H1 (cell line): ENCODE measurements at regions not wholly inside any gene's neighbourhood (a gene's known extent, or its start where the extent isn't known, plus 50 kb on each side); places are given as distances from the start of the nearest gene placed in this dataset.

Experiments used
- CTCF ChIA-PET: fragments of 300-600 bp; sonication (Branson Sonifier 250); formaldehyde crosslinking; loops from one replicate; lab custom pipeline; 2021; ENCODE audit not compliant: partially characterized antibody; lab: Charles Lee
- POLR2A ChIA-PET: fragments of 300-600 bp; sonication (Branson Sonifier 250); formaldehyde crosslinking; loops from one replicate; lab custom pipeline; 2021; ENCODE audit warnings: inconsistent platforms; ENCODE audit not compliant: partially characterized antibody; lab: Charles Lee
- DNase-seq, 2 experiments: peaks; one replicate each; pipeline versions ENCODE4 v3.0.0 to v3.0.0-alpha.2; 2010 to 2022; ENCODE audit warnings: low spot score in 2 of 2, low read depth in 1 of 2, mixed read lengths in 1 of 2
- FAIRE-seq: peaks from 2 replicates; lab custom pipeline; 2011; peaks lifted over from hg19 to GRCh38; lab: Jason Lieb, UNC
- H2AFZ ChIP-seq: 2 replicates; pipeline ENCODE4 v1.8.1; 2012; ENCODE audit warnings: low read length, inconsistent platforms
- H2AK5ac ChIP-seq: 2 replicates; pipeline ENCODE4 v1.6.1; 2013; ENCODE audit warnings: low read depth, low read length
- H2BK120ac ChIP-seq: replicated peaks from 2 replicates; pipeline ENCODE3; 2013; ENCODE audit warnings: low read depth, low read length, inconsistent platforms
- H2BK12ac ChIP-seq: 2 replicates; pipeline ENCODE4 v1.6.1; 2013; ENCODE audit warnings: low read depth, low read length
- H2BK15ac ChIP-seq: 2 replicates; pipeline ENCODE4 v1.6.1; 2013; ENCODE audit warnings: low read length
- H2BK20ac ChIP-seq: 2 replicates; pipeline ENCODE4 v1.6.1; 2013; ENCODE audit warnings: low read length
- H2BK5ac ChIP-seq: 2 replicates; pipeline ENCODE4 v1.6.1; 2013; ENCODE audit warnings: low read depth, low read length
- H3K14ac ChIP-seq: 2 replicates; pipeline ENCODE4 v1.6.1; 2013; ENCODE audit warnings: inconsistent platforms; ENCODE audit not compliant: insufficient read length
- H3K18ac ChIP-seq: 2 replicates; pipeline ENCODE4 v1.6.1; 2013; ENCODE audit warnings: low read length; ENCODE audit errors: extremely low read depth
- H3K23ac ChIP-seq: 2 replicates; pipeline ENCODE4 v1.6.1; 2013; ENCODE audit warnings: inconsistent platforms; ENCODE audit not compliant: insufficient read length
- H3K23me2 ChIP-seq: 2 replicates; pipeline ENCODE4 v1.6.1; 2013; ENCODE audit warnings: low read depth, low read length
- H3K27ac ChIP-seq: 2 replicates; pipeline ENCODE4 v1.6.1; 2011; ENCODE audit warnings: low read depth, low read length, inconsistent platforms
- H3K27me3 ChIP-seq, 4 experiments: replicated peaks in 1 of 4; 1 replicate in 1 of 4; 2 replicates in 3 of 4; pipeline versions ENCODE4 v1.6.1 to v1.8.1; 2011 to 2013; ENCODE audit warnings: low read length in 3 of 4, mild to moderate bottlenecking in 3 of 4, inconsistent platforms in 2 of 4, mixed read lengths in 2 of 4, moderate library complexity in 1 of 4; ENCODE audit not compliant: control insufficient read depth in 3 of 4, insufficient read depth in 3 of 4; ENCODE audit errors: extremely low read depth in 1 of 4
- H3K36me3 ChIP-seq, 4 experiments: 2 replicates each; pipeline versions ENCODE4 v1.6.1 to v1.8.1; 2011 to 2013; ENCODE audit warnings: mild to moderate bottlenecking in 4 of 4, low read length in 3 of 4, moderate library complexity in 2 of 4, control low read depth in 1 of 4, inconsistent platforms in 1 of 4; ENCODE audit not compliant: insufficient read depth in 4 of 4, control insufficient read depth in 2 of 4
- H3K4ac ChIP-seq: replicated peaks from 2 replicates; pipeline ENCODE3; 2013; ENCODE audit warnings: low read length, low read depth, mixed read lengths, inconsistent platforms; ENCODE audit not compliant: insufficient read length
- H3K4me1 ChIP-seq, 4 experiments: replicated peaks in 1 of 4; 1 replicate in 1 of 4; 2 replicates in 3 of 4; pipeline versions ENCODE4 v1.6.1 to v1.8.1; 2011 to 2013; ENCODE audit warnings: low read length in 3 of 4, inconsistent platforms in 2 of 4, mixed read lengths in 1 of 4; ENCODE audit not compliant: insufficient read depth in 4 of 4, control insufficient read depth in 3 of 4
- H3K4me2 ChIP-seq, 2 experiments: 2 replicates each; pipeline versions ENCODE4 v1.6.1 to v1.8.1; 2011 to 2013; ENCODE audit warnings: low read depth in 2 of 2, low read length in 2 of 2, control low read depth in 1 of 2, inconsistent platforms in 1 of 2, mild to moderate bottlenecking in 1 of 2; ENCODE audit not compliant: insufficient read depth in 1 of 2
- H3K4me3 ChIP-seq, 4 experiments: fragments of 200-600, 300-600 bp in 1 of 4; sonication (generic), shearing (Covaris generic), sonication (Bioruptor Twin) in 1 of 4; 2 replicates each; pipeline versions ENCODE4 v1.5.1 to v1.8.1; 2011 to 2016; ENCODE audit warnings: low read length in 4 of 4, low read depth in 3 of 4, control low read depth in 2 of 4, inconsistent platforms in 2 of 4, mild to moderate bottlenecking in 2 of 4, mixed read lengths in 1 of 4, moderate library complexity in 1 of 4; ENCODE audit not compliant: insufficient read depth in 2 of 4; ENCODE audit errors: extremely low read depth in 1 of 4
- H3K56ac ChIP-seq: replicated peaks from 2 replicates; pipeline ENCODE3; 2013; ENCODE audit warnings: low read depth, mild to moderate bottlenecking, mixed read lengths, low read length, inconsistent platforms; ENCODE audit not compliant: insufficient read length
- H3K79me1 ChIP-seq: 2 replicates; pipeline ENCODE4 v1.6.1; 2013; ENCODE audit warnings: low read depth, low read length, control low read depth
- H3K79me2 ChIP-seq, 2 experiments: 2 replicates each; pipeline versions ENCODE4 v1.6.1 to v1.8.1; 2012 to 2013; ENCODE audit warnings: low read length in 2 of 2, mild to moderate bottlenecking in 2 of 2, inconsistent platforms in 1 of 2; ENCODE audit not compliant: insufficient read depth in 2 of 2, control insufficient read depth in 1 of 2
- H3K9ac ChIP-seq, 4 experiments: replicated peaks in 1 of 4; 1 replicate in 1 of 4; 2 replicates in 3 of 4; pipeline versions ENCODE4 v1.6.1 to v1.8.1; 2011 to 2013; ENCODE audit warnings: low read depth in 3 of 4, low read length in 3 of 4, control low read depth in 2 of 4, mild to moderate bottlenecking in 2 of 4, moderate library complexity in 2 of 4, inconsistent platforms in 1 of 4; ENCODE audit errors: extremely low read depth in 1 of 4
- H3K9me3 ChIP-seq, 2 experiments: 2 replicates each; pipeline versions ENCODE4 v1.6.1 to v1.8.1; 2012 to 2013; ENCODE audit warnings: mild to moderate bottlenecking in 2 of 2, moderate library complexity in 2 of 2, control low read depth in 1 of 2, inconsistent platforms in 1 of 2, low read depth in 1 of 2, low read length in 1 of 2, mixed read lengths in 1 of 2; ENCODE audit not compliant: insufficient read depth in 2 of 2
- H4K20me1 ChIP-seq, 2 experiments: replicated peaks in 1 of 2; 2 replicates each; pipeline versions ENCODE3 to v1.8.1; 2011 to 2013; ENCODE audit warnings: inconsistent platforms in 2 of 2, low read length in 2 of 2, mild to moderate bottlenecking in 1 of 2; ENCODE audit not compliant: insufficient read depth in 2 of 2, control insufficient read depth in 1 of 2
- H4K5ac ChIP-seq: 2 replicates; pipeline ENCODE4 v1.6.1; 2013; ENCODE audit warnings: low read length, low read depth, mixed read lengths, inconsistent platforms; ENCODE audit not compliant: insufficient read length
- H4K8ac ChIP-seq: 2 replicates; pipeline ENCODE4 v1.8.0; 2013; ENCODE audit warnings: mild to moderate bottlenecking, moderate library complexity, low read length, inconsistent platforms; ENCODE audit not compliant: insufficient read depth; ENCODE audit errors: extremely low read depth
- H4K91ac ChIP-seq: replicated peaks from 2 replicates; pipeline ENCODE3; 2013; ENCODE audit warnings: low read length, mixed read lengths, inconsistent platforms; ENCODE audit not compliant: insufficient read length
- ASH2L ChIP-seq: fragments of 200-600, 300-600 bp; sonication (generic); IDR thresholded peaks from one replicate; pipeline ENCODE4 v1.7.1; 2017; ENCODE audit warnings: low read length
- BRCA1 ChIP-seq: IDR thresholded peaks from 2 replicates; pipeline ENCODE4 v1.6.1; 2012; ENCODE audit warnings: low read depth, low read length, improper control_type of control experiment
- CBX5 ChIP-seq: fragments of 300-800, 300-1000 bp; sonication (generic); IDR thresholded peaks from 2 replicates; pipeline ENCODE4 v1.7.1; 2016; ENCODE audit warnings: antibody characterized with exemption, low read length, low read depth
- CBX8 ChIP-seq: fragments of 300-800, 300-1000 bp; sonication (generic); IDR thresholded peaks from 2 replicates; pipeline ENCODE4 v1.7.1; 2016; ENCODE audit warnings: low read depth, low read length, borderline replicate concordance
- EP300 ChIP-seq, 2 experiments: IDR thresholded peaks; 1 replicate in 1 of 2; 2 replicates in 1 of 2; pipeline ENCODE4 v1.6.1; 2011 to 2012; ENCODE audit warnings: low read depth in 2 of 2, low read length in 2 of 2, mild to moderate bottlenecking in 2 of 2, borderline replicate concordance in 1 of 2, inconsistent platforms in 1 of 2, moderate library complexity in 1 of 2
- FOSL1 ChIP-seq: IDR thresholded peaks from 2 replicates; pipeline ENCODE4 v1.6.1; 2011; ENCODE audit warnings: mild to moderate bottlenecking, low read depth, low read length, moderate library complexity; ENCODE audit not compliant: insufficient read depth
- GTF2F1 ChIP-seq: IDR thresholded peaks from 2 replicates; pipeline ENCODE4 v1.6.1; 2012; ENCODE audit warnings: low read depth, low read length, improper control_type of control experiment, borderline replicate concordance
- JUND ChIP-seq: IDR thresholded peaks from 2 replicates; pipeline ENCODE4 v1.6.1; 2011; ENCODE audit warnings: mild to moderate bottlenecking, improper control_type of control experiment, low read length
- KDM1A ChIP-seq: fragments of 200-600, 300-600 bp; sonication (generic); IDR thresholded peaks from 2 replicates; pipeline ENCODE4 v1.7.1; 2016; ENCODE audit warnings: mild to moderate bottlenecking, low read length, borderline replicate concordance
- PHF8 ChIP-seq: fragments of 200-600 bp; sonication (generic); conservative IDR thresholded peaks from 2 replicates; pipeline ENCODE4 v1.7.1; 2012; ENCODE audit warnings: low read depth, mild to moderate bottlenecking, inconsistent platforms, low read length, moderate library complexity
- SIX5 ChIP-seq: IDR thresholded peaks from 2 replicates; pipeline ENCODE4 v1.6.1; 2011; ENCODE audit warnings: mild to moderate bottlenecking, low read depth, low read length
- SP1 ChIP-seq: IDR thresholded peaks from 2 replicates; pipeline ENCODE4 v1.6.1; 2011; ENCODE audit warnings: low read depth, low read length
- SP2 ChIP-seq: IDR thresholded peaks from 2 replicates; pipeline ENCODE4 v1.6.1; 2012; ENCODE audit warnings: mild to moderate bottlenecking, low read length, inconsistent platforms
- SUZ12 ChIP-seq: fragments of 200-600 bp; sonication (generic); IDR thresholded peaks from 2 replicates; pipeline ENCODE4 v1.6.1; 2012; ENCODE audit warnings: mild to moderate bottlenecking, inconsistent platforms, low read length, moderate library complexity, mixed read lengths
- TAF7 ChIP-seq: optimal IDR thresholded peaks from 2 replicates; pipeline ENCODE3; 2011; ENCODE audit warnings: low read depth, mild to moderate bottlenecking, inconsistent platforms, low read length, moderate library complexity, borderline replicate concordance
- TCF12 ChIP-seq: IDR thresholded peaks from 2 replicates; pipeline ENCODE4 v1.6.1; 2011; ENCODE audit warnings: low read depth, mild to moderate bottlenecking, low read length
- WGBS, 2 experiments: shearing (Covaris generic) in 1 of 2; methylation state at CpG; one replicate each; pipeline versions ENCODE4 v1.1.6 to v1.1.7; 2013 to 2015; ENCODE audit warnings: low lambda C conversion rate in 2 of 2, mixed read lengths in 2 of 2, inconsistent platforms in 1 of 2, low coverage in 1 of 2, missing lambda C conversion rate in 1 of 2; ENCODE audit not compliant: insufficient replicate concordance in 2 of 2, insufficient coverage in 1 of 2, insufficient read length in 1 of 2; ENCODE audit errors: extremely low coverage in 1 of 2, missing lambda C conversion rate in 1 of 2; 5-methylcytosine and 5-hydroxymethylcytosine counted together

GRCh38 chr15:36335659-36336058, 243.8 kb upstream of the CDIN1 start:
- WGBS, 2 experiments = 94% methylated on average over 1 of the region's 1 CpG; no CpG with 5 or more reads in 1 of the 2 experiments
- DNase-seq = no peak
- no peak for TF ChIP-seq PHF8
- no peak for TF ChIP-seq KDM1A
- no peak for TF ChIP-seq TCF12
- no peak for TF ChIP-seq SP1
- no peak for TF ChIP-seq CBX8
- TF ChIP-seq FOSL1 = no peak
- TF ChIP-seq JUND = no peak
- no peak for TF ChIP-seq SUZ12
- TF ChIP-seq SP2 = no peak
- TF ChIP-seq CBX5 = no peak
- TF ChIP-seq SIX5 = no peak
- TF ChIP-seq GTF2F1 = no peak
- no peak for TF ChIP-seq TAF7
- no peak for TF ChIP-seq ASH2L
- TF ChIP-seq EP300 (IDR thresholded peaks at IDR 0.05; ENCODE audit: borderline replicate concordance in 1 of 2, low read depth in 2 of 2, low read length in 2 of 2) = no peak
- no peak for TF ChIP-seq BRCA1

More at GRCh38 chr15:36335659-36336058, 243.8 kb upstream of the CDIN1 start:
- no peak overlapping the region for H4K5ac ChIP-seq
- H4K91ac ChIP-seq = no peak overlapping the region
- no peak overlapping the region for H3K27ac ChIP-seq
- H2BK20ac ChIP-seq = no peak overlapping the region
- H3K79me2 ChIP-seq = no peaks in the 10 kb centered on the region
- H2BK120ac ChIP-seq = no peak overlapping the region
- no peak overlapping the region for H3K56ac ChIP-seq
- H3K23me2 ChIP-seq = no peaks in the 10 kb centered on the region; the same call in 1 of the 2 replicates
- no peak overlapping the region for H2BK12ac ChIP-seq
- H3K4me2 ChIP-seq = no peak overlapping the region
- no peak overlapping the region for H2AK5ac ChIP-seq
- no peak overlapping the region for H2BK15ac ChIP-seq
- no peak overlapping the region for H2BK5ac ChIP-seq
- no peak overlapping the region for H3K4me3 ChIP-seq
- H3K4ac ChIP-seq = no peak overlapping the region
- H3K36me3 ChIP-seq = no peaks in the 10 kb centered on the region
- ChIA-PET CTCF (no interaction called here), POLR2A (no interaction called here)
- no peaks in the 10 kb centered on the region; a peak in 1 of 4 replicates for H3K9me3 ChIP-seq
- no peaks in the 10 kb centered on the region for H4K20me1 ChIP-seq
- no peak overlapping the region for H2AFZ ChIP-seq
- no peak overlapping the region for H3K14ac ChIP-seq
- no peaks in the 10 kb centered on the region for H3K79me1 ChIP-seq
- no peaks in the 10 kb centered on the region for H3K27me3 ChIP-seq
- no peak overlapping the region for H3K9ac ChIP-seq
- no peak overlapping the region for H4K8ac ChIP-seq
- H3K18ac ChIP-seq = no peak overlapping the region
- H3K23ac ChIP-seq = no peak overlapping the region
- H3K4me1 ChIP-seq = no peaks in the 10 kb centered on the region; a peak in 1 of 7 replicates
- FAIRE-seq = no peak
